GM12801 (cell line): ENCODE measurements at regions not wholly inside any gene's neighbourhood (a gene's known extent, or its start where the extent isn't known, plus 50 kb on each side); places are given as distances from the start of the nearest gene placed in this dataset.

Experiments used
- CTCF ChIP-seq: IDR thresholded peaks from one replicate; pipeline ENCODE4 v1.5.1; 2011; ENCODE audit warnings: control low read depth; ENCODE audit not compliant: insufficient read length; ENCODE audit errors: extremely low read depth

GRCh38 chr7:35968140-35968940, 167.5 kb downstream of the SEPTIN7 start:
- TF ChIP-seq CTCF: no peak

GRCh38 chr7:35969066-35969465, 168.2 kb downstream of the SEPTIN7 start:
- TF ChIP-seq CTCF: no peak

- no peak for TF ChIP-seq CTCF
Measured at GRCh38 chr7:35970458-35970857, 169.6 kb downstream of the SEPTIN7 start.

GRCh38 chr7:35971133-35971891, 170.5 kb downstream of the SEPTIN7 start:
- no peak for TF ChIP-seq CTCF

- TF ChIP-seq CTCF: peak; percentile 43
Measured at GRCh38 chr7:35975851-35976454, 175.1 kb downstream of the SEPTIN7 start.

- TF ChIP-seq CTCF: no peak
Measured at GRCh38 chr7:35982600-35982999, 170.5 kb upstream of the EEPD1 start.

GRCh38 chr7:35983626-35984025, 169.4 kb upstream of the EEPD1 start:
- no peak for TF ChIP-seq CTCF
